Osteoblast (primary cell): ENCODE measurements at regions not wholly inside any gene's neighbourhood (a gene's known extent, or its start where the extent isn't known, plus 50 kb on each side); places are given as distances from the start of the nearest gene placed in this dataset.
A peak's percentile ranks its signal among the peaks of the same experiment; 100 is the strongest.

ENCODE experiments used
- DNase-seq: peaks from one replicate; pipeline ENCODE4 v3.0.0; 2011; ENCODE audit warnings: low spot score, mixed read lengths; ENCODE audit not compliant: insufficient read length; ENCODE audit errors: missing footprints
- H2AFZ ChIP-seq: 2 replicates; pipeline ENCODE4 v1.6.0; 2011; ENCODE audit warnings: mild to moderate bottlenecking, low read length
- H3K27ac ChIP-seq: 2 replicates; pipeline ENCODE4 v1.5.1; 2011; ENCODE audit warnings: mild to moderate bottlenecking, low read depth, low read length, moderate library complexity
- H3K27me3 ChIP-seq: 2 replicates; pipeline ENCODE4 v1.6.0; 2012; ENCODE audit warnings: mild to moderate bottlenecking, control low read depth, inconsistent platforms, low read length, moderate library complexity; ENCODE audit not compliant: insufficient read depth
- H3K36me3 ChIP-seq: 2 replicates; pipeline ENCODE4 v1.5.1; 2011; ENCODE audit warnings: mild to moderate bottlenecking, low read length, control low read depth, moderate library complexity; ENCODE audit not compliant: insufficient read depth
- H3K4me1 ChIP-seq: 2 replicates; pipeline ENCODE4 v1.5.1; 2011; ENCODE audit warnings: mild to moderate bottlenecking, low read length, control low read depth, moderate library complexity; ENCODE audit not compliant: insufficient read depth
- H3K4me2 ChIP-seq: 2 replicates; pipeline ENCODE4 v1.6.0; 2011; ENCODE audit warnings: mild to moderate bottlenecking, low read length; ENCODE audit not compliant: insufficient read depth
- H3K4me3 ChIP-seq: fragments of 200-600 bp; sonication (generic); 3 replicates; pipeline ENCODE4 v1.5.1; 2012; ENCODE audit warnings: mild to moderate bottlenecking, low read length, inconsistent platforms; ENCODE audit not compliant: insufficient read depth
- H3K79me2 ChIP-seq: 2 replicates; pipeline ENCODE4 v1.6.0; 2012; ENCODE audit warnings: mild to moderate bottlenecking, low read length, control low read depth, inconsistent platforms; ENCODE audit not compliant: insufficient read depth
- H3K9me3 ChIP-seq: 2 replicates; pipeline ENCODE4 v1.5.1; 2011; ENCODE audit warnings: low read depth, low read length, control low read depth
- H4K20me1 ChIP-seq: 2 replicates; pipeline ENCODE4 v1.6.0; 2012; ENCODE audit warnings: mild to moderate bottlenecking, low read length, control low read depth; ENCODE audit not compliant: insufficient read depth
- CTCF ChIP-seq: IDR thresholded peaks from 2 replicates; pipeline ENCODE4 v1.5.1; 2011; ENCODE audit warnings: mild to moderate bottlenecking, low read depth, low read length, moderate library complexity; ENCODE audit errors: extremely low read depth

GRCh38 chr10:109464949-109465348 is 458.4 kb downstream of the XPNPEP1 start:
- Histone ChIP-seq H3K27ac (no peak overlapping the region), H3K36me3 (no peaks in the 10 kb centered on the region), H3K27me3 (no peaks in the 10 kb centered on the region), H2AFZ (no peak overlapping the region), H4K20me1 (no peaks in the 10 kb centered on the region), H3K4me1 (no peaks in the 10 kb centered on the region), H3K9me3 (no peaks in the 10 kb centered on the region), H3K4me3 (no peak overlapping the region), H3K79me2 (no peaks in the 10 kb centered on the region), H3K4me2 (no peak overlapping the region)
- no peak for DNase-seq
- no peak for TF ChIP-seq CTCF

DNA sequence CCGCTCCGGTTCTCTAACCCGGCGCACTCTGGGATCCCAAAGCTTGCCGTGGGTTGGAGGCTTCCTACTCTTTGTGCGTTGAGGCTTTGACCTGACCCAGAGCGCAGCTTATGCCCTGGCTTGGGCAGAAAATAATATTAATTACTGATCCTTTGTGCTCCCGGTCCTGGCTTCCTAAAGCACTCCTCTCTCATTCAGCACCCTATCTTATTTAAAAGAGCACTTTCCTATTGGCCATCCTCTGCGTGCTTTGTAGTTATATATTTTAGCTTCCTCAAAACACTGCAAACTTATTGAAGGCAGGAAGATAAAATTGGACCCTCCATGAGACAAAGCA is 466.0 kb downstream of the XPNPEP1 start:
- TF ChIP-seq CTCF: no peak
- no peak overlapping the region for H3K4me2 ChIP-seq
- H3K36me3 ChIP-seq: no peaks in the 10 kb centered on the region
- no peak overlapping the region for H2AFZ ChIP-seq
- DNase-seq: no peak
- H3K4me3 ChIP-seq: no peak overlapping the region
- no peak overlapping the region for H3K27ac ChIP-seq
- H3K79me2 ChIP-seq: no peaks in the 10 kb centered on the region
- no peaks in the 10 kb centered on the region for H3K4me1 ChIP-seq
- H4K20me1 ChIP-seq: no peaks in the 10 kb centered on the region
- H3K27me3 ChIP-seq: no peaks in the 10 kb centered on the region
- H3K9me3 ChIP-seq: no peaks in the 10 kb centered on the region

- DNase-seq: peak; percentile 57
- no peaks in the 10 kb centered on the region for H3K27me3 ChIP-seq
- TF ChIP-seq CTCF: no peak
- H3K4me1 ChIP-seq: no peaks in the 10 kb centered on the region
- no peak overlapping the region for H3K27ac ChIP-seq
- H3K36me3 ChIP-seq: no peaks in the 10 kb centered on the region
- no peak overlapping the region for H3K4me3 ChIP-seq
- no peaks in the 10 kb centered on the region for H3K9me3 ChIP-seq
- H4K20me1 ChIP-seq: no peaks in the 10 kb centered on the region
- H2AFZ ChIP-seq: no peak overlapping the region
- no peak overlapping the region for H3K4me2 ChIP-seq
- H3K79me2 ChIP-seq: no peaks in the 10 kb centered on the region
These were observed 466.6 kb downstream of the XPNPEP1 start for GRCh38 chr10:109456566-109457301.

DNA sequence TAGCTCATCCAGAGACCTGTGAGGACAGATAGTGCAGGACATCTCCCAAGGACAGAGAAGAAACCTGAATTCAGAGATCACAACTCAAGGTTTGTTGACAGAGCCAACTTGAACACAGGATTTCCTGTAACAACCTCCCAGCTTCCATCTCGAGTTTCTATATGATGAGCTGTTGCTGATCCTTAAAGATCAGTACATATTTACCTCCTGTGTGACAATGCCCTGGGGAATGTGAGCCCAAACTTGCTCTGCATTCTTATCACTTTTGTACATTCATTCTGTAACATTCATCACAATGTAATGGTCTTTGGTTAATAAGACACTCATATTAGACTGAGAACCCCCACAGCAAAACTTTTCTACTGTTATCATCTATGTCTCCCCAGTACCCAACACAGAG is 468.6 kb downstream of the XPNPEP1 start:
- no peaks in the 10 kb centered on the region for H3K79me2 ChIP-seq
- H3K4me3 ChIP-seq: no peak overlapping the region
- no peak for TF ChIP-seq CTCF
- no peaks in the 10 kb centered on the region for H3K4me1 ChIP-seq
- no peak for DNase-seq
- H3K27me3 ChIP-seq: no peaks in the 10 kb centered on the region
- H4K20me1 ChIP-seq: no peaks in the 10 kb centered on the region
- H3K4me2 ChIP-seq: no peak overlapping the region
- no peaks in the 10 kb centered on the region for H3K9me3 ChIP-seq
- no peaks in the 10 kb centered on the region for H3K36me3 ChIP-seq
- H3K27ac ChIP-seq: no peak overlapping the region
- H2AFZ ChIP-seq: no peak overlapping the region
